NCI-H2029 (cell line): ENCODE measurements at regions not wholly inside any gene's neighbourhood (a gene's known extent, or its start where the extent isn't known, plus 50 kb on each side); places are given as distances from the start of the nearest gene placed in this dataset.

ENCODE experiments used
- DNase-seq: peaks from one replicate; lab custom pipeline; 2025; lab: John Stamatoyannopoulos, UW

DNA sequence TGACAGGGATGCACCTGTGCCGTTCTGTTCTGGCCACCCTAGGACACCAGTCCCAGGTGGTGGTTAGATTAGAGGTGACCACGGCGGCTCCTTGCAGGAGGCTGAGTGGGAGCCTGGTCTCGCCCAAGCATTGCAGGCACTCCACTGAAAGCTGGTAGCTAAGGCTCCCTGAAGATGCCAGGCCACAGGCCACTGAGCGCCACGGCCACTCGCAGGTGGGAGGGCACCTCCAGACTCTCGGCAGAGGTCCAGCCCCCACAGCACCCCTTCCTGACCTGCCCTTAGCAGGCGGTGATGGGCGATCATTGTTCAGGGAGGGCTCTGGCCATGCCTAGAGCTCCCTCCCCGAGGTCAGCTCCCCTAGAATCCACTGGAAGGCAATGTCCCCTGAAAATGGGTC lies 1270.2 kb downstream of the BRD1 start:
- no peak for DNase-seq

DNA sequence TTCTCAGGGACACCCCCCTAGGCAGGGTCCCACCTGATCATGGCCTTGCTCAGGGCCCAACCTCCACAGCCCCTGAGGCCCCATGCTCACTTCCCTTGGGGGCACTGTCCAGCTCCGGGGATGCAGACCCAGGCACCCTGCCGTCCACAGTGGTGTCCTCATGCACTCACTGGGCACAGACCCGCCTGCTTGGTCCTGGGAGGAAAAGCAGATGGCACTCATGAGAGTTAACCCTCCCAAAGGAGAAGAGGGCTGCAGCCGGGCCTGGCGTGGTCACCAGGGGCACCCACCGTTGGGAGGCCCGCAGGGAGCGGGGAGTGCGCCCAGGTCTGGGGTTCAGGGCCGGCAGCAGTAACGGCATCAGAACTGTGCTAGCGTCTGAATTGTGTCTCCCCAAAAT lies 1270.9 kb downstream of the BRD1 start:
- DNase-seq = no peak

DNA sequence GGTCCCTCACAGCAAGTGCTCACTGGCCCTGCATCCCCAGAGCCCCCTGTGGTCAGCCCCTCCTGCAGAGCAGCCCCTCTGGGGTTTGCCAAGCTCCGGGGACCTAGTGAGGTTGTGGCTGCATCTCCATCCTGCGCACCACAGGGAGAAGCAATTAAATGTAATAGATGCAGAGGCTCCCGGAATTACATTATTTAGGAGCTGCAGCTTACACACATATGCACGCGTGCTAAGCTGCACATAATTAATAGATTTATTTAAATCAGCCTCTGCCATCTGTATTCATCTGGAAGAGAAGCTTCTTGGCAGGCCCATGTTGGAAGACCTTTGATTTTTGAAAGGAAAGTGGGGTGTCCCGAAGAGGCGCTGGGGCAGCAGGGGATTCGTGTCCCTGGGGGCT lies 1271.5 kb downstream of the BRD1 start:
- DNase-seq = no peak

DNA sequence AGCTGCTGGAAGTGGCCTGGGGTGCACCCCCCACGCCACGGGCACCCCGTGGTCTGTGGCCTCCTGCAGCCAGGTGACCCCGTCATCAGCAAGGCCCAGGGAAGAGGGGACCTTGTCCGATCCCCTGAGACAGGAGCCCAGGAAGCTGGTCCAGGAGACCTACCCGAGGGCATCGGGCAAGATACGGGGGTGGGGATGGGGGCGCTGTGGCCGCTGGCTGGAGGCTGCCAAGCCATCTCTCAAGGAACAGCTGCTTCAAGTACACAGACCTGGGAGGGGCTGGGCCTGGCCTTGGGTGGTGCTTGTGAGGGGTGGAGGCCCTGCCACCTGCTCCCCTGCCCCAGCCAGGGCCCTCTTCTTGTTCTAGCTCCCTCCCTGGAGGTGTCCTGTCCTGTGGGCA lies 1272.1 kb downstream of the BRD1 start:
- DNase-seq = no peak

DNA sequence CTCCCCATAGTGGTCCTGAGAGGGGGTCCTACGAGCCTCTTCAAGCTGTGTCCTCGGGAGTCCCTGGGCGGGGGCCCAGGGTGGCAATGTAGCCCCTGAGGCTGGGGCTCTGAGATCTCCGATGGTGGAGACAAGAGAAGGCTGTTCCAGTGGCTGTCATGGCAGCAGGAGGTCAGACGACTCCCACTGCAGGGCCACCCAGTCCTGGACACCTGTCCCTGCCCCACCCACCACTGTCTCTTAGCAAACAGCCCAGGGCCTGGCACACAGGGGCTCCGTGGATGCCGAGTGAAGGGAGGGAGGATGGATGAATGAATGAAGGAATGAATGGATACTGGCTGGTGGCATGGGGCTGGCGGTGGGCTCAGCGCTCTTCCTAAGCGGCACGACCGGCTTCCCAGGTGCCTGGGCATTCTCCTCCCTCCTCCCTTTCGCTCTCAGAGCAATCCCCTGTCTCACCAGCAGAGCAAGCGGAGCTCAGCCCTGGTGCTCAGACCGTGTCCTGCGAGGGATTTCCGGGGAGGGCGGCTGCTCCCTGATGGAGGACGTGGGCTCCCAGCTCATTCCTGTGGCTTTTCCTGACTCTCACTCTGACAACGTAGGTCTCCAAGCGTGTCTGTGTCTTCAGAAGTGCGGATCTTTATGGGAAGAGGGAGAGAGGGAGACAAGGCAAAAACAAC lies 1272.6 kb downstream of the BRD1 start:
- no peak for DNase-seq

DNA sequence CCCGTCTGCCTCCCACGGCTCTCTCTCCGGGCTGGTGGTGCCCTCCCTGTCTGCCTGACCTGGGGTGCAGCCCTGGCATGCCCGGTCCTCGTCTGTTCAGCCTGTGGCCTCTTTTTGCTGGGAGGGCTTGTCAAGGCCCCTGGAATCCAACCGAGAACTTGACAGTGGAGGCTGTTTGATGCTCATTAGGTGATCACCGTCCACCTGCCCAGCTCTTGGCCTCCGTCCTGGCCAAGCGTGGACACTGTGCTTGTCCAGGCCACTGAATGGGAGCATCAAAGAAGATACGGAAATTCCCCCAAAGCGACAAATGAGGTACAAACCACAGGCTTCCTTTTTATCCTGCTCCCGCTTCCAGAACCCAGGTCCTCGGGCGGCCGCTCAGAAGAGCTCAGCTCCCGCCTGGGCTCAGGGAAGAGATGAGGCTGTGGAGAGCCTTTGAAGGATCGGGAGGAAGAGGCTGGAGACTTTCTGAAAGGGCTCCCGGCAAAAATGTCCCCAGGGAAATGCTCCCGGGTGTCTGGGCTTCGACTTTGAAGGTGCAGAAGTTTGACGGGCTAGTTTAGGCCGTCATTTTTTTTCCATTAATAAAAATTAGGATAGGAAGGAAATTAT lies 1273.9 kb downstream of the BRD1 start:
- no peak for DNase-seq

DNA sequence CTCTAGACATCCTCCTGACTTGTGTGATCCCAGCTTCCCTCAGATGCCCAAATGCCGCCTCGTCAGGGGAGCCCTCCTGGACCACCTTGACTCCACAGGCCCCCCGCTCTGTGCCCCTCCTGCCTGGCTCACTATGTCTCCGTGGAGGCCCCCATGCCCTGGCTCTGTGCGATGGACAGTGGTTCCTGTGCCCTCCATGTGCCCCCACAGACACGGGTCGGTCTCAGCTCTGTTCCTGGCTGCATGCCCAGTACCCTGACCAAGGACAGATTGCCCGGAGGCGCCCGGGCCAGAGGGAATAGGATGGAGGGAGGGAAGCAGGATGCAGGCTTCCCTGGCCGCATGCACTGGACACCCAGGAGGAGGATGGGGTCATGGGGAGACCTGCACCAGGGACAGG lies 1274.6 kb downstream of the BRD1 start:
- no peak for DNase-seq

DNA sequence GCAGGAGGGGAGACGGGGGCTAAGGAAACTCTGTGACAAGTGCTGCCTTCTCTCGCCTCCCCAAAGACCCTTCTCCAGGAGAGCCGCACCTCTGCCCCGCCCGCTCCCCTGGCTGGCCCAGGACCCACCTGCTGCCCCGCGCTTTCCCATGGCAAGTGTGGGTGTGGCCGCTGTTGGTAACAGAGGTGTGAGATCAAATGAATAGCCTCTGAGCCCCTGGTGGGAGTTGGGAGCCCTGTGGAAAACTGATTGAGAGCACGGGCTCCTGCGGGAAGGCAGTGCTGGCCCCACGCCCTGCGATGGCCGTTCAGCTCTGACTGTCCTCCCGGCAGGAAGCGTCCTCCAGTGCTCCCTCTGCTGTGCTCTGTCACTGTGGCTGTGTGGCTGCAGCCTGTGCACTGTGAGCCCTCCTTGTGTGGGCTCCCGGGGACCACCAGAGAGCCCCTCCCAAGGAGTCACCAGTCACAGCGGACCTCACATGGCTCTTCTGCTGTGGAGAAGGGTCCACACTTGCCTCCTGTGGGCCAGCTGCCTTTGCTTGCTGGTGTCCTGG lies 1275.9 kb downstream of the BRD1 start:
- no peak for DNase-seq

DNA sequence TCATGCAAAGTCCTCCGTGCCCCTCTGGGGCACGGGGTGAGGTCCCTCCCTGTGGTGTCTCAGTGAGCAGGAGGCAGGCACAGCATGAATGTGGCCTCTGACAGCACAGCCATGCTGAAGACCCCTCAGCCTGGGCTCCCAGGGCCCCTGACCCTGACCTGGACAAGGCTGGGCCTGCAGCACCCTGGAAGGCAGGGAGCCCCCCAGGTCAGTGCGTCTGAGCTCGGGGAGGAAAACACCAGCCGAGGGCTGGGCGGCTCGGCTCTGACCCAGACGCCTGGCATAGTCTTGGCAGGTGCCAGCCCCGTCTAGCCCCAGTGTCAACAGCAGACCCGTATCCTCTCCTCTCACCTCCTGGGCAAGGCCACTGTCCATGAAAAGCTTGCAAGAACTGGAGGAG lies 1276.6 kb downstream of the BRD1 start:
- no peak for DNase-seq

DNA sequence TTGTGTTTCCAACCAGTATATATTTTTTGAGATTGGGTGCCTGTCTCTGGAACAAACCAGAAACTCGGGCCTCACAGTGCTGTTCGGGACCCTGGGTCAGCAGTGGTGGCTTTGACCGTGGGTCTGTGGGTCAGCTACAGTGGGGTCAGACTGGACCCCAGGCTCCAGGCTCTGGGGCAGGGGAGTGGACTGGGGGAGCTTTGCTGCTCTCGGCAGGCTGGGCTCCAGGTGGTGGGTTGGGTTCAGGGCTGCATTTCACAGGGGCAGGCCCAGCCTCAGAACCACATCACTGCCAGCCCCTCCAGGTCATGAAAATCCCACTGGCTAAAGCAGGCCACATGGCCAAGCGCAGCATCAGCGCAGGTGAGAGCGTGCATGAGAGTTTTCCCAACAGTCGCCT lies 1279.3 kb downstream of the BRD1 start:
- no peak for DNase-seq

DNA sequence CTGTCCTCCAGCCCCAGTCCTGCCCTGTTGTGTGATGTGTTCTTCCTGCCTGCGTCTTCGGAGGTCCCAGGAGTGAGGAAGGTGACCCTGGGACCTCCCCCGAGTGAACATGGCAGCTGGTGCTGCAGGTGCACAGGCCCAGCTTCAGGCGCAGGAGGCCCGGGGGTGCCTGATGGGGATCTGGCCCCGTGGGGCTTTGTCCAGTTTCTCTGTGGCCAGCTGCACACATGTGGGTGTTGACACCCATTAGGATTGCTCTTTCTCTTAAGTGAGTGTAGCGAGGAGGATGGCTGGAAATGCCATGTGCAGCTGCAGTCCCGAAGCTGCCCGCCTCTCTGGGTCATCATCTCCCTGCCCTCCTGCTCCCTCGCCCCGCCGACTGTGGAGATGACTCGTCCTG lies 1279.7 kb downstream of the BRD1 start:
- DNase-seq = no peak

DNA sequence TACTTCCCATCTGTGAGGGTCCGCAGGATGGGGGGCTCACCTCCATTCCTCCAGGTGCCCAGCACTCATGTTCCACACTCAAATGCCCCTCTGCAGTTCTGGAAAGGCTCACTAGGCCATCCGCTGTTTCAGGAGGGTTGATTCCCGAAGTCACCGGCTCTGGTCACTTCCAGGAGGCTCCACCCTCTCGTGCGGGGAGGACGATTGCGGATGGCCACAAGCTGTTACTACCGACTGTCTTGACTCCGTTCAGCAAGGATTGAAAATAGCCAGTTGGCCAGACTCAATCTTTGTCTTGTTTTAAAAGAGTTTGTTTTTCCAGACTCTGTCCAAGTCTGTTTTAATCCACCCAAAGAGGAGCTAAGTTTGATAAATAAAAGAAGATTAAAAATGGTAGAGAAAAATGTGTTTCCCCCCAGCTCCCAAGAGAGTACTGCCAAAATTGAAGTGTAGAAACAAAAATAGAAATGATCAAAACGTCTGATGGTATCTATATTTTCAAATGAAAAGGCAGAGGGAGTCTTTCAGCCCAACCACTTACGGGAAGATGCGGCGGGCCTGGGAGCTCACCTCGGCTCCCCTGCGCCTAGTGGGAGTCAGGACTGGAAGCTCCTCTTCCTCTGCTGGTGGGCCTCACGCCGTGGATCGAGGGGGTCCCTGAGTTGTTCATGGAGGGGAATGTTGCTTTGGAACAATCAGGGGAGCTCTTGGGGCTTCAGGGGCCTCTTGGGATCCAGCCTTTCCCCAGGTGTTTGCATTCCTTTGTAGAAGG lies 1280.8 kb downstream of the BRD1 start:
- DNase-seq = no peak

DNA sequence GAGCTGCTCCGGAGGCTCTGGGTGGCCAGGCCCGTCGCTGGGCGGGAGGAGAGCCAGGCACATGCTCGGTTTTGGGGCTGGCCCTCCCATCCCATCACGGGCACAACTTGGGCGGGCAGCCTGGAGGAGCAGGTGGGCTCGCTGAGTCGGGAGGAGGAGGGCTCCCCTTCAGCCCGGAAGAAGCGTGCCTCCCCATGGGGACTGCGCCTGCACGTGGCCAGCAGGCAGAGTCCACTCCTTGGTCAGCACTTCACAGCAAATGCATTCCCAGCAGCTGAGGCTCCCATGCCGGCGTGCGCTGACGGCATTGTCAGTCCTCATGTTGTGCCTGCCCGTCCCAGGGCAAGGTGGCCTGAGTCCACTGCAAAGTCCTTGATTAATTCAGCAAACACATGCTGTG lies 1281.7 kb downstream of the BRD1 start:
- DNase-seq = no peak

DNA sequence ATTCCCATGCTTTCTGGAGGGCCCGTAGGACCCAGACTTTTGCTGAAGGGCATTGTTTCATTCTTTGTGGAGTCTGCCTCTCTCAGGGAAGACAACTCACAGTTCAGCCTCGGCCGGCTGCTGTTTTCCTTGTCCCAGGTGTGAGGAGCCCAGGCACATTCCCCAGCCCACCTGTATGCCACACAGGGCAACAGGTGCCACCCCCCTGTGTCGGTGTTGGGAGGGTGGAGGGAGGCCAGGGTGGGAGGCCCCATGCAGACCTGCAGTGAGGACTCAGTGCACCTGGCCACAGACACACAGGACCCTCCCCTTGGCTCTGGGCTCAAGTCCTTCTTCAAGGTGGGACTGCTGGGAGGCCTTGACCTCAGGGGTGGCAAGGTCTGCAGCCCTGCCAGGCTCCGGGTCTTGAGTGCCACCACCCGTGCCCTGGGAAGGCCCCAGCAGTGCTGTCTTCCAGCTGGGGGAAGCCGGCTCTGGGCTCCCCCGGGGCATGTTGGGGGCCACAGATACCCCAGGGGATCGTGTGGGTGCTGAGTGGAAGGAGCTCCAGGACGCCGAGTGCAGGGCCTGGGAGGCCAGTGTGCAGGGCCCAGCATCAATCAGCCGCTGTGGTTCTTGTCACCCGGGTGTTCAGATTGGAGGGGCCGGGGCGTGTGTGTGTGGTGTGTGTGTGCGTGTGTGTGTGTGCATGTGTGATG lies 1286.1 kb downstream of the BRD1 start:
- no peak for DNase-seq

DNA sequence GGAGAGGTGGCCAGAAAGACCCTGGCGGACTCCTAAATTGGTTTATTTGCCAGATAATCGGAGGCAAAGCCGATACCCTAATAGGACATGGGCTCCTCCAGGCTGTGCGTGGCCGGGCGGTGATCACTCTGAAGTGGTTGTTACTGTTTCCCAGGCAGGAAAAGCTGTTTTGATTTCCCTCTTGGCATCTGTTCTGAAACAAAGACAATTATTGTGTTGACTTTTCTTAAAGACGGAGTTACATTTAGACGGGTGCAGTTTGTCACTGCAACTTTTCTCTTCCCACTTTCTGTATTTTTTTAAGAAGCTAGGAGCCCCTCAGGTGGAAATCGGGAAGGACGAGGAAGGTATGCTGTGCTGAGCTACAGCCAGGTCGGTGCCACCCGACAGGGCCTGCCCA lies 1288.4 kb downstream of the BRD1 start:
- no peak for DNase-seq

DNA sequence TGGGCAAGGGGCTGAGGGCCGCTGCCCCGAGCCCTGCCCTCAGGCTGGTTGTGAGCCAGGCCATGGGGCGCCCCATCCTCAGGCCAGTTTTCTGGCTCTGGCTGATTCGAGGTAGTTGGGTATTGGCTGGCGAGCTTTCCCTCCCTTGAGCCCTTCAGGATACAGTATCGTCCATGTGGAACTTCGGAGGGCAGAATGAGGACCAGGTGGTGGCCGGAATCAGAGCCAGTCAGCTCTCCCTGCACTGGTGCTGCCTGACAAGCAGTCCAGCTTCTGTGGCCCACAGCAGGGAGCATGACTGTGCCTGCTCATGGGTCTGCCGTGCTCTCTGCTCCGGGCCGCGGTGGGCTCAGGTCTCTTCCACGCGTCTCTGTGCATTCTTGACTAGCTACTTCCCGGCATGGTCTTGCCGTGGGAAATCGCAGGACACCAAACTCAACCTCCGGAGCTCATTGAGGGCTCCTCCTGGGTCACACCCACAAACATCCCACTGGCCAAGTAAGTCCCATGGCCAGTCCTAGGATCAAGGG lies 1289.3 kb downstream of the BRD1 start:
- DNase-seq = no peak

DNA sequence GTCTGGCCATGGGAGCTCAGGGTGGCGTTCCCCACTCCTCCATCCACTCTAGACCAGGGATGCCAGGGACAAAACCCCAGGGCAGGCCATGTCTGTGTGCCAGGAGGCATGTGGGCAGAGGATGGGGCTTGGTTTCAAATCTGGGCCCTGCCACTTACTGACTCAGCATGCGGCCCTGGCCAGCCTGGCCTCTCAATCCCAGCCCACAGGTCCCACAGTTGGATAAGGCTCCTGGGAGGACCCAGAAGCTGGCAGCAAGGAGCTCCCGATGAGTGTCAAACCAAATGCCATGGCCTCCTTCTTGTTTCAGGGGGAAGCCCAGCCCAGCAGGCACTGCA lies 1290.4 kb downstream of the BRD1 start:
- no peak for DNase-seq

DNA sequence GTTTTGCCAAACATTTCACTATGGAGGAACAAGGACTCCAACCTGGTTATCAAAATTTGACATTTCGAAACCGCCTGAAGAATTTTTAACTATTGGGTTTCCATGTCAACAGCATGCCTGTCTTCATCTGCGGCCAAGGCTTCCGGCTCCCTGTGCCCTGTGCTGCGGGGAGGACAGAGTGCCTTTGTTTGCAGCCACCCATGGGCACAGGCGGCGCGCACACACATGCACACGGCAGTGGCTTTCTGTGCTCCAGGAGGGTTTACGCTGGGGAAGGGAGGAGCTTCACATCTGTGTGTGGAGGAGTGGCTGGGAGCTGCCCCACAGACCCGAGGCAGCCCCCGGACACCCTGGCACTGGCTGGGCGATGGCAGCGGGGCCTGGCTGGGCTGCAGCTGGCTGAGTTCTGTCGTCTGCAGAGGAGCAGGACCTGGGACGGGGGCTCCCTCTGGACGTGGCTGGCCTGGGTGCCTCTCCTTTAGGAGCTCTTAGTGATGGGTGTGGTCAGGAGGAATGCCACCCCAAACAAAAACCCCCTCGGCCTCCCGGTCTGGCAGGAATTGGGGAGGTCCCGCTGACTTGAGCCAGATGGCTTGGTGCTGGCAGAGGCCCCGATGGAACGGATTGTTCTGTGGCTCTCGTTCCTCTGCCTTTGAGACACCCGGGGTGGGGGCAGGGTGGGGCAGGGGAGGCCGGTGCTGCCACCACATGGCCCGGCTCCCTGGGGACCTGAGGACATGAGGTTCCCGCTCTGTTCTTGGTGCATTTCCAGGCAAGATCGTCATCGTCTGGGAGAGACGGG lies 1290.9 kb downstream of the BRD1 start:
- no peak for DNase-seq

DNA sequence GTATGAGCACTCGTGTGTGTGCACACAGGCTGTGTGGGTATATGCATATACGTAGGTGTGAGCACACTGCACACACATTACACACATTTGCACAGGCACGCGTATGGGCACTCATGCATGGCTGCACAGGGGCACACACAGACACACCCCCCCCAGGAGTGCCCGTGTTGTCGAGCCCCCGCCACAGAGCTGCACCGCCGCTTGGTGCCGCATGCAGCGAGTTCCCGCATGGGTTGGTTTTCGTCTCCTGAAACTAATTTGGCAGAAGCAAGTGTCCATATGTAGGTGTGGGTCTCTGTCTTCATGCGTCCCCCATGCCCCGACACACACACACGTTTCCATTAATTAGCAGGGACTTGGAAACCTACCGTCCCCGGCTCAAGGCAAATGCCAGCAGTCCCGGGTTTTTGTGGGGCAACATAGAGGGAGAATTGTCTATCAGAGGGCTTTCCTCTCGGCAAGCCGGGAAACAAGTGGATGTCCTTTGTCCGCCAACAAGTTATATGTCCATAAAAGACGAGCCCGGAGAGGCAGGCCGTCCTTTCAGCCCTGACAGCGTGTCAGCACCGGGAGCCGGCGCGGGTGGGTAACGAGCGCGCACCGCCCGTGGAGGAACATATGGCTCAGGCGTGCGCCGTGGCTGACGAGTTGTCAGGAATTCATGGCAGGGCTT lies 1291.7 kb downstream of the BRD1 start:
- no peak for DNase-seq

DNA sequence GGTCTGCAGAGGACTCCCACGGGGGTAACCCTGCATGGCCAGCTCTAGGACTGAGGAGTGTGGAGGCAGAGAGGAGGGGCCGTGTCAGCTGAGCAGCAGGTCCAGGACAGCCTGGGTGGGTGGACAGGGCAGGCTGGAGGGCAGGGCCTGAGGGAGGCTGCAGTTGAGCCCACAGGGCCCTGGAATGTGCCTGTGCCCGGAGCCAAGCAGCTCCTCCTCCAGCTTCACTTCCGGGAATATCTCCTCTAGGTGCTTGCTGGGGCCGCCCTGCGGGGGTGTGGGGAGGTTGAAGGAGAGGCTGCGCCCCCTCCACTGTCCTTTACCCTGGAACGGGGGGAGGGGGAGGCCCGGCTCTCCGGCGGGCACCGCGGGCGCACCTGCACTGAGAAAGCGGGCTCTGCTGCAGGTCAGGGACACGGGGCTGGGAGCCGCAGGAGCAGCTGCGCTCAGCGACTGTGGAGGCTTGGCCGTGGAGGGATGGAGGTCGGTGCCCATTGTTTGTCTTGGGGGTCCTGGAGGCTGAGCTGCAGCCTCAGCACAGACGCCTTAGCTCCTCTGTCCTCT lies 1293.2 kb downstream of the BRD1 start:
- DNase-seq = no peak

DNA sequence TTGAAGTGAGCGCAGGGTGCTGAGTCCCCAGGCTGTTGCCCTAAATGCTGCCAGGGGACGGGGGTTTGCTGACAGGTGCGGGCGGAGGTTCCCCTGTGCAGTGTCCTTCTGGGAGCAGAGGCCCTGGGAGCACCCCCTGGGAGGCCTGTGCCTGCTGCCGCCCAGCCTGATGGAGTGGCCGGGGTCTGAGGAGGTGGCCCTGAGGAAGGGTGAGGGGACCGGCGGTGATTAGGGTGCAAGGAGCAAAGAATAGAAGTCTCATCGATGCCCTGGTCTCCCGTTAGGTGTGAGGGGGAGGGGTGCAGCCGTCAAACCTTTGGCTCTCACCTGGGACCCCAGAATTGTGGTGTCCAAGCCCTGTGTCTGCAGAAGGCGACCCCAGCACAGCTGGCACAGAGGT lies 1294.7 kb downstream of the BRD1 start:
- no peak for DNase-seq
